H9 (cell line): ENCODE measurements at regions not wholly inside any gene's neighbourhood (a gene's known extent, or its start where the extent isn't known, plus 50 kb on each side); places are given as distances from the start of the nearest gene placed in this dataset.

Source experiments
- DNase-seq: peaks from one replicate; pipeline ENCODE4 v3.0.0-alpha.2; 2017
- H2AFZ ChIP-seq: one replicate; pipeline ENCODE4 v1.6.1; 2013; ENCODE audit warnings: mild to moderate bottlenecking, low read length, control low read depth, moderate library complexity
- H2AK5ac ChIP-seq: 2 replicates; pipeline ENCODE4 v1.6.1; 2013; ENCODE audit warnings: low read length, control low read depth, mixed read lengths; ENCODE audit not compliant: insufficient read length
- H2BK120ac ChIP-seq: one replicate; pipeline ENCODE4 v1.6.1; 2013; ENCODE audit warnings: low read depth, mild to moderate bottlenecking, low read length, control low read depth, inconsistent platforms; ENCODE audit not compliant: poor library complexity, severe bottlenecking
- H2BK12ac ChIP-seq: 2 replicates; pipeline ENCODE4 v1.6.1; 2013; ENCODE audit warnings: low read length, control low read depth, mixed read lengths, low read depth; ENCODE audit not compliant: insufficient read length
- H2BK15ac ChIP-seq: 2 replicates; pipeline ENCODE4 v1.6.1; 2013; ENCODE audit warnings: low read depth, low read length, control low read depth
- H2BK20ac ChIP-seq: one replicate; pipeline ENCODE4 v1.6.1; 2013; ENCODE audit warnings: low read depth, mild to moderate bottlenecking, low read length, control low read depth, inconsistent platforms; ENCODE audit not compliant: poor library complexity, severe bottlenecking
- H2BK5ac ChIP-seq: 2 replicates; pipeline ENCODE4 v1.6.1; 2013; ENCODE audit warnings: low read length, control low read depth, mixed read lengths; ENCODE audit not compliant: insufficient read length
- H3K14ac ChIP-seq: 2 replicates; pipeline ENCODE4 v1.6.1; 2013; ENCODE audit warnings: low read length, control low read depth; ENCODE audit not compliant: insufficient read depth
- H3K18ac ChIP-seq: 2 replicates; pipeline ENCODE4 v1.6.1; 2013; ENCODE audit warnings: low read depth, mild to moderate bottlenecking, mixed read lengths, low read length, control low read depth; ENCODE audit not compliant: insufficient read length
- H3K23ac ChIP-seq: 2 replicates; pipeline ENCODE4 v1.6.1; 2013; ENCODE audit warnings: low read length, control low read depth, mixed read lengths, low read depth; ENCODE audit not compliant: insufficient read length
- H3K23me2 ChIP-seq: 2 replicates; pipeline ENCODE4 v1.6.1; 2013; ENCODE audit warnings: low read depth, mild to moderate bottlenecking, mixed read lengths, low read length, control low read depth; ENCODE audit not compliant: insufficient read length, poor library complexity, severe bottlenecking
- H3K27ac ChIP-seq: 2 replicates; pipeline ENCODE4 v1.5.1; 2013; ENCODE audit warnings: low read length, control low read depth, mixed read lengths, low read depth; ENCODE audit not compliant: insufficient read length
- H3K27me3 ChIP-seq: 2 replicates; pipeline ENCODE4 v1.6.1; 2013; ENCODE audit warnings: low read length, control low read depth, inconsistent platforms; ENCODE audit not compliant: insufficient read depth
- H3K4ac ChIP-seq: 2 replicates; pipeline ENCODE4 v1.6.1; 2013; ENCODE audit warnings: low read depth, mild to moderate bottlenecking, control low read depth, inconsistent platforms, low read length, moderate library complexity
- H3K4me1 ChIP-seq: 2 replicates; pipeline ENCODE4 v1.6.1; 2013; ENCODE audit warnings: low read length, control low read depth, inconsistent platforms; ENCODE audit not compliant: insufficient read depth
- H3K4me2 ChIP-seq: 2 replicates; pipeline ENCODE4 v1.6.1; 2013; ENCODE audit warnings: low read length, control low read depth, mixed read lengths; ENCODE audit not compliant: insufficient read length, insufficient read depth
- H3K56ac ChIP-seq: 2 replicates; pipeline ENCODE4 v1.6.1; 2013; ENCODE audit warnings: low read depth, mild to moderate bottlenecking, mixed read lengths, low read length, control low read depth; ENCODE audit not compliant: insufficient read length
- H3K79me1 ChIP-seq: 2 replicates; pipeline ENCODE4 v1.6.1; 2013; ENCODE audit warnings: low read depth, mild to moderate bottlenecking, moderate library complexity, low read length, control low read depth, inconsistent platforms; ENCODE audit not compliant: insufficient read depth, poor library complexity, severe bottlenecking
- H3K79me2 ChIP-seq: 2 replicates; pipeline ENCODE4 v1.6.1; 2013; ENCODE audit warnings: low read length, control low read depth, inconsistent platforms; ENCODE audit not compliant: insufficient read depth
- H3K9ac ChIP-seq: 2 replicates; pipeline ENCODE4 v1.6.1; 2013; ENCODE audit warnings: low read length, control low read depth, mixed read lengths; ENCODE audit not compliant: insufficient read length; ENCODE audit errors: extremely low read depth
- H3K9me3 ChIP-seq: one replicate; pipeline ENCODE4 v1.6.1; 2013; ENCODE audit warnings: low read depth, low read length, inconsistent platforms; ENCODE audit not compliant: control insufficient read depth
- H3T11ph ChIP-seq: one replicate; pipeline ENCODE4 v1.6.1; 2013; ENCODE audit warnings: mild to moderate bottlenecking, low read length, control low read depth, inconsistent platforms
- H4K20me1 ChIP-seq: one replicate; pipeline ENCODE4 v1.6.1; 2013; ENCODE audit not compliant: control insufficient read depth, insufficient read length, insufficient read depth
- H4K5ac ChIP-seq: 2 replicates; pipeline ENCODE4 v1.6.1; 2013; ENCODE audit warnings: low read depth, mild to moderate bottlenecking, mixed read lengths, low read length, control low read depth; ENCODE audit not compliant: insufficient read length
- H4K8ac ChIP-seq: replicated peaks from 2 replicates; pipeline ENCODE4 v1.6.1; 2013; ENCODE audit warnings: low read length, control low read depth, mixed read lengths, low read depth; ENCODE audit not compliant: insufficient read length
- H4K91ac ChIP-seq: 2 replicates; pipeline ENCODE4 v1.6.1; 2013; ENCODE audit warnings: low read depth, mild to moderate bottlenecking, moderate library complexity, mixed read lengths, low read length, control low read depth; ENCODE audit not compliant: insufficient read length
- H3K27ac Mint-ChIP-seq, 3 experiments: 2 replicates in 2 of 3; 3 replicates in 1 of 3; pipeline ENCODE4 v1.8.0; 2020 to 2021; ENCODE audit warnings: mixed read lengths in 3 of 3, mild to moderate bottlenecking in 1 of 3, moderate library complexity in 1 of 3
- H3K27me3 Mint-ChIP-seq: 2 replicates; pipeline ENCODE4 v1.8.0; 2021; ENCODE audit warnings: low read depth, mild to moderate bottlenecking, moderate library complexity, mixed read lengths
- H3K36me3 Mint-ChIP-seq, 3 experiments: 2 replicates in 2 of 3; 3 replicates in 1 of 3; pipeline ENCODE4 v1.8.0; 2020 to 2021; ENCODE audit warnings: low read depth in 3 of 3, mixed read lengths in 3 of 3; ENCODE audit not compliant: insufficient read depth in 1 of 3
- H3K4me1 Mint-ChIP-seq, 2 experiments: 2 replicates each; pipeline ENCODE4 v1.8.0; 2020; ENCODE audit warnings: mixed read lengths in 2 of 2
- H3K4me3 Mint-ChIP-seq, 2 experiments: 2 replicates in 1 of 2; 3 replicates in 1 of 2; pipeline ENCODE4 v1.8.0; 2020 to 2021; ENCODE audit warnings: mild to moderate bottlenecking in 2 of 2, mixed read lengths in 2 of 2, moderate library complexity in 1 of 2
- H3K9me3 Mint-ChIP-seq, 2 experiments: 2 replicates in 1 of 2; 3 replicates in 1 of 2; pipeline ENCODE4 v1.8.0; 2020; ENCODE audit warnings: mild to moderate bottlenecking in 2 of 2, mixed read lengths in 2 of 2, moderate library complexity in 1 of 2
- CTCF ChIP-seq: fragments of 200-600 bp; sonication (generic); conservative IDR thresholded peaks from 3 replicates; pipeline ENCODE4 v1.8.0; 2021; ENCODE audit warnings: antibody characterized with exemption, mild to moderate bottlenecking
- WGBS: extraction: QIAGEN DNeasy Blood & Tissue Kit; methylation state at CpG from one replicate; pipeline ENCODE4 v1.1.7; 2013; ENCODE audit warnings: missing lambda C conversion rate, low lambda C conversion rate, mixed read lengths; ENCODE audit not compliant: insufficient read length; ENCODE audit errors: extremely low coverage; 5-methylcytosine and 5-hydroxymethylcytosine counted together

GRCh38 chrX:78388663-78389062 lies 61.3 kb upstream of the CYSLTR1 start:
- Histone ChIP-seq H3K79me2 (no peaks in the 10 kb centered on the region), H2BK12ac (no peak overlapping the region), H3K23me2 (no peaks in the 10 kb centered on the region), H4K5ac (no peak overlapping the region), H2BK5ac (no peak overlapping the region), H3T11ph (no peak overlapping the region), H3K14ac (no peak overlapping the region), H3K23ac (no peak overlapping the region), H3K27ac (no peak overlapping the region), H3K18ac (no peak overlapping the region), H3K79me1 (no peaks in the 10 kb centered on the region), H3K4me2 (no peak overlapping the region), H4K91ac (no peak overlapping the region), H3K56ac (no peak overlapping the region), H2BK15ac (no peak overlapping the region), H2AK5ac (no peak overlapping the region), H4K8ac (no peak overlapping the region), H3K4ac (no peak overlapping the region), H3K9me3 (peaks cover 30% of the 10 kb centered on the region), H2BK20ac (no peak overlapping the region), H3K27me3 (no peaks in the 10 kb centered on the region), H3K9ac (no peak overlapping the region), H3K4me1 (no peaks in the 10 kb centered on the region), H2AFZ (no peak overlapping the region), H2BK120ac (no peak overlapping the region), H4K20me1 (no peaks in the 10 kb centered on the region)
- no peaks in the 10 kb centered on the region for H3K4me1 Mint-ChIP-seq
- H3K9me3 Mint-ChIP-seq = peaks cover 86% of the 10 kb centered on the region in 2 experiments
- no peaks in the 10 kb centered on the region for H3K27me3 Mint-ChIP-seq
- no peak for TF ChIP-seq CTCF
- H3K27ac Mint-ChIP-seq = no peak overlapping the region
- no CpG with 5 or more reads among the region's 2 CpGs for WGBS
- DNase-seq = no peak
- H3K36me3 Mint-ChIP-seq = peaks cover 9 to 23% (median 16%) of the 10 kb centered on the region in 3 experiments; a peak in 6 of 7 replicates
- no peak overlapping the region; a peak in 1 of 5 replicates for H3K4me3 Mint-ChIP-seq
